22Rv1 (cell line): ENCODE measurements at regions not wholly inside any gene's neighbourhood (a gene's known extent, or its start where the extent isn't known, plus 50 kb on each side); places are given as distances from the start of the nearest gene placed in this dataset.

Experiments used
- H3K27ac ChIP-seq: fragments of 450-650 bp; 2 replicates; pipeline ENCODE4 v1.5.1; 2017
- ZFX ChIP-seq: fragments of 450-650 bp; IDR thresholded peaks from 2 replicates; pipeline ENCODE4 v1.6.1; 2017; ENCODE audit warnings: antibody characterized with exemption, borderline replicate concordance
- TF ChIP-seq, protein P1 (sequence below): fragments of 450-650 bp; IDR thresholded peaks from 2 replicates; pipeline ENCODE4 v1.5.1; 2017; ENCODE audit warnings: mild to moderate bottlenecking

DNA sequence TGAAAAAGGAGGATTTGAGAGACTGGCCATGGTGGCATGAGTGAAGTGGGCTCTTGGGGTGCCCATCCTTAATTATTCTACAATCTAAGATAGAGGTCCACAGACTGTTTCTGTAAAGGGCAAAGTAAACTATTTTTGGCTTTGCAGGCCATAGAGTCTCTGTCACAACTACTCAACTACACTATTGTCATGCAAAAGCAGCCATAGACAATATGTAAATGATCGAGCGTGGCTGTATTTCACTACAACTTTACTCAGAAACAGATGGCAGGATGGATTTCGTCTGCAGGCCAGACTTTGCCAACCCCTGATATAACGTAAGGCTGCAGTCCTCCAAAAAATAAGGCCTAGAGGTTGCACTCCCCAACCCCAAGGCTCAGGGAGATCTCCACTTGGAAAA, 58.2 kb upstream of the NAA20 start:
- H3K27ac ChIP-seq: no peak overlapping the region

DNA sequence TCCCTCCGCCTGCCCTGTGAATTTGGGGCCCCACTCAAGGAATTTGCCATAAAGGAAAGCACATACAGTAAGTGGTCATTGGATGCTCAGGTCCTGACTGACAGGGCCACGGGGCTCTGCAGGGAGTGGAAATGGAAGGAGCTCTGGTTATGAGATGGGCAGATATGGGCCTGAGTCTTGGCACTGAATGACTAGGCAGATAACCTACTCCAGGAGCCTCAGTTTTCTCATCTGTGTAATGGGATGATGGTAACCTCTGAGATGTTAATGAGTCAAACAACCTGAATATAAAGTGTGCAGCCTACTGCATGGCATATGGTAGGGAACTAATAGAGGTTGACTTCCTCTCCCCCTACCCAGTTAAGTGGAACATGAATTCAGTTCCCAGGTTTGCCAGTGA, 56.4 kb upstream of the NAA20 start:
- TF ChIP-seq, protein P1, sequence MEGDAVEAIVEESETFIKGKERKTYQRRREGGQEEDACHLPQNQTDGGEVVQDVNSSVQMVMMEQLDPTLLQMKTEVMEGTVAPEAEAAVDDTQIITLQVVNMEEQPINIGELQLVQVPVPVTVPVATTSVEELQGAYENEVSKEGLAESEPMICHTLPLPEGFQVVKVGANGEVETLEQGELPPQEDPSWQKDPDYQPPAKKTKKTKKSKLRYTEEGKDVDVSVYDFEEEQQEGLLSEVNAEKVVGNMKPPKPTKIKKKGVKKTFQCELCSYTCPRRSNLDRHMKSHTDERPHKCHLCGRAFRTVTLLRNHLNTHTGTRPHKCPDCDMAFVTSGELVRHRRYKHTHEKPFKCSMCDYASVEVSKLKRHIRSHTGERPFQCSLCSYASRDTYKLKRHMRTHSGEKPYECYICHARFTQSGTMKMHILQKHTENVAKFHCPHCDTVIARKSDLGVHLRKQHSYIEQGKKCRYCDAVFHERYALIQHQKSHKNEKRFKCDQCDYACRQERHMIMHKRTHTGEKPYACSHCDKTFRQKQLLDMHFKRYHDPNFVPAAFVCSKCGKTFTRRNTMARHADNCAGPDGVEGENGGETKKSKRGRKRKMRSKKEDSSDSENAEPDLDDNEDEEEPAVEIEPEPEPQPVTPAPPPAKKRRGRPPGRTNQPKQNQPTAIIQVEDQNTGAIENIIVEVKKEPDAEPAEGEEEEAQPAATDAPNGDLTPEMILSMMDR: no peak
- TF ChIP-seq ZFX: no peak
- no peak overlapping the region for H3K27ac ChIP-seq

More for the DNA sequence above, 58.2 kb upstream of the NAA20 start:
- TF ChIP-seq ZFX: no peak
- TF ChIP-seq, protein P1: no peak

- H3K27ac ChIP-seq: no peak overlapping the region
- no peak for TF ChIP-seq ZFX
- TF ChIP-seq, protein P1: no peak
Measured at GRCh38 chr20:19961293-19961692, 55.9 kb upstream of the NAA20 start.

GRCh38 chr20:19962958-19963357, 54.2 kb upstream of the NAA20 start:
- TF ChIP-seq, protein P1: no peak
- no peak for TF ChIP-seq ZFX
- no peak overlapping the region for H3K27ac ChIP-seq

- TF ChIP-seq, protein P1: no peak
Measured at GRCh38 chr20:19964289-19965265, 52.6 kb upstream of the NAA20 start.

GRCh38 chr20:19966840-19967239, 50.3 kb upstream of the NAA20 start:
- TF ChIP-seq, protein P1: no peak
- TF ChIP-seq ZFX: no peak
- H3K27ac ChIP-seq: no peak overlapping the region

More at GRCh38 chr20:19964289-19965265, 52.6 kb upstream of the NAA20 start:
- H3K27ac ChIP-seq: no peak overlapping the region
